ENCODE measurements at regions not wholly inside any gene's neighbourhood (a gene's known extent, or its start where the extent isn't known, plus 50 kb on each side); places are given as distances from the start of the nearest gene placed in this dataset.

GRCh38 chr1:118688891-118689290 is 299.3 kb downstream of the TBX15 start:
- ATAC-seq (no peak), DNase-seq (no peak)
- Histone ChIP-seq H3K4me3 (no peak overlapping the region), H3K27ac (no peak overlapping the region), H3K9me3 (no peaks in the 10 kb centered on the region), H3K27me3 (ENCODE audit: low read depth) (no peaks in the 10 kb centered on the region), H3K4me1 (no peaks in the 10 kb centered on the region), H3K36me3 (no peaks in the 10 kb centered on the region)
- no peak for TF ChIP-seq CTCF (IDR thresholded peaks at IDR 0.05)
- intact Hi-C loops (cut with DNase I): no loop called here

- TF ChIP-seq CTCF (IDR thresholded peaks at IDR 0.05): no peak
- Histone ChIP-seq H3K9me3 (no peaks in the 10 kb centered on the region), H3K4me1 (no peaks in the 10 kb centered on the region), H3K36me3 (no peaks in the 10 kb centered on the region), H3K27me3 (ENCODE audit: low read depth) (no peaks in the 10 kb centered on the region), H3K4me3 (no peak overlapping the region), H3K27ac (no peak overlapping the region)
- ATAC-seq (no peak), DNase-seq (no peak)
- intact Hi-C loops (cut with DNase I): no loop called here
Observed at GRCh38 chr1:118661769-118662320, 326.3 kb downstream of the TBX15 start.

GRCh38 chr1:118660769-118661168 is 327.4 kb downstream of the TBX15 start:
- TF ChIP-seq CTCF (IDR thresholded peaks at IDR 0.05): no peak
- Histone ChIP-seq H3K4me1 (no peaks in the 10 kb centered on the region), H3K4me3 (no peak overlapping the region), H3K27me3 (ENCODE audit: low read depth) (no peaks in the 10 kb centered on the region), H3K9me3 (peaks cover 3% of the 10 kb centered on the region), H3K36me3 (no peaks in the 10 kb centered on the region), H3K27ac (no peak overlapping the region)
- intact Hi-C loops (cut with DNase I): no loop called here
- no peak for DNase-seq
- ATAC-seq: no peak

GRCh38 chr1:118659646-118660045 is 328.5 kb downstream of the TBX15 start:
- no peaks in the 10 kb centered on the region for H3K36me3 ChIP-seq
- peaks cover 4% of the 10 kb centered on the region for H3K9me3 ChIP-seq
- H3K4me1 ChIP-seq: no peaks in the 10 kb centered on the region
- intact Hi-C loops (cut with DNase I): no loop called here
- ATAC-seq: no peak
- H3K4me3 ChIP-seq: no peak overlapping the region
- no peak for DNase-seq
- H3K27ac ChIP-seq: no peak overlapping the region
- no peaks in the 10 kb centered on the region for H3K27me3 ChIP-seq (ENCODE audit: low read depth)
- no peak for TF ChIP-seq CTCF (IDR thresholded peaks at IDR 0.05)

GRCh38 chr1:118650107-118650807 is 337.9 kb downstream of the TBX15 start:
- intact Hi-C loops (cut with DNase I): no loop called here
- H3K9me3 ChIP-seq: no peaks in the 10 kb centered on the region
- H3K27ac ChIP-seq: no peak overlapping the region
- no peak for ATAC-seq
- no peak for TF ChIP-seq CTCF (IDR thresholded peaks at IDR 0.05)
- no peaks in the 10 kb centered on the region for H3K27me3 ChIP-seq (ENCODE audit: low read depth)
- no peaks in the 10 kb centered on the region for H3K36me3 ChIP-seq
- no peak overlapping the region for H3K4me3 ChIP-seq
- no peaks in the 10 kb centered on the region for H3K4me1 ChIP-seq
- no peak for DNase-seq

Measured in lower lobe of right lung (tissue), 2 donors.